OCI-LY1 (cell line): ENCODE measurements at regions not wholly inside any gene's neighbourhood (a gene's known extent, or its start where the extent isn't known, plus 50 kb on each side); places are given as distances from the start of the nearest gene placed in this dataset.

Experiments used
- EZH2 ChIP-seq: fragments of 200-600 bp; sonication (generic), shearing (Covaris generic); IDR thresholded peaks from 2 replicates; pipeline ENCODE4 v1.8.0; 2017; ENCODE audit warnings: borderline replicate concordance, mixed run types, mild to moderate bottlenecking, antibody characterized with exemption, low read length, moderate library complexity, mixed read lengths
- TF ChIP-seq, protein P1 (sequence below): fragments of 200-600 bp; sonication (generic), shearing (Covaris generic); IDR thresholded peaks from 2 replicates; pipeline ENCODE4 v1.5.1; 2017; ENCODE audit warnings: mild to moderate bottlenecking, antibody characterized with exemption, low read length, moderate library complexity, mixed read lengths

- TF ChIP-seq, protein P1, sequence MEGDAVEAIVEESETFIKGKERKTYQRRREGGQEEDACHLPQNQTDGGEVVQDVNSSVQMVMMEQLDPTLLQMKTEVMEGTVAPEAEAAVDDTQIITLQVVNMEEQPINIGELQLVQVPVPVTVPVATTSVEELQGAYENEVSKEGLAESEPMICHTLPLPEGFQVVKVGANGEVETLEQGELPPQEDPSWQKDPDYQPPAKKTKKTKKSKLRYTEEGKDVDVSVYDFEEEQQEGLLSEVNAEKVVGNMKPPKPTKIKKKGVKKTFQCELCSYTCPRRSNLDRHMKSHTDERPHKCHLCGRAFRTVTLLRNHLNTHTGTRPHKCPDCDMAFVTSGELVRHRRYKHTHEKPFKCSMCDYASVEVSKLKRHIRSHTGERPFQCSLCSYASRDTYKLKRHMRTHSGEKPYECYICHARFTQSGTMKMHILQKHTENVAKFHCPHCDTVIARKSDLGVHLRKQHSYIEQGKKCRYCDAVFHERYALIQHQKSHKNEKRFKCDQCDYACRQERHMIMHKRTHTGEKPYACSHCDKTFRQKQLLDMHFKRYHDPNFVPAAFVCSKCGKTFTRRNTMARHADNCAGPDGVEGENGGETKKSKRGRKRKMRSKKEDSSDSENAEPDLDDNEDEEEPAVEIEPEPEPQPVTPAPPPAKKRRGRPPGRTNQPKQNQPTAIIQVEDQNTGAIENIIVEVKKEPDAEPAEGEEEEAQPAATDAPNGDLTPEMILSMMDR = no peak
- no peak for TF ChIP-seq EZH2
These were observed 346.9 kb downstream of the DEPDC1B start for GRCh38 chr5:60352992-60353599.
